PC-9 (cell line): ENCODE measurements at regions not wholly inside any gene's neighbourhood (a gene's known extent, or its start where the extent isn't known, plus 50 kb on each side); places are given as distances from the start of the nearest gene placed in this dataset.

Source experiments
- BruUV-seq: library from RNA; stranded (reverse); fragments of 400-500 nt; replicated peaks from 2 replicates; lab custom pipeline; 2021; lab: Mats Ljungman, UMichigan
- CTCF ChIA-PET: fragments of 300-600 bp; sonication (Branson Sonifier 250); formaldehyde crosslinking; loops from one replicate; lab custom pipeline; 2022; ENCODE audit warnings: antibody characterized with exemption; lab: Charles Lee
- POLR2A ChIA-PET: fragments of 300-600 bp; sonication (Branson Sonifier 250); formaldehyde crosslinking; loops from one replicate; lab custom pipeline; 2022; ENCODE audit warnings: antibody characterized with exemption; ENCODE audit not compliant: unreplicated experiment; lab: Charles Lee
- DNase-seq, 2 experiments: peaks; one replicate each; pipeline versions ENCODE4 v3.0.0 to v3.0.0-alpha.2; 2015 to 2022; ENCODE audit warnings: mixed read lengths in 1 of 2
- H2AFZ ChIP-seq: fragments of 200-600 bp; sonication (generic); 2 replicates; pipeline ENCODE4 v1.8.1; 2017; ENCODE audit warnings: antibody characterized with exemption
- H3F3A ChIP-seq: fragments of 200-600 bp; sonication (generic); 2 replicates; pipeline ENCODE4 v1.8.1; 2017; ENCODE audit warnings: antibody characterized with exemption, mild to moderate bottlenecking, low read depth; ENCODE audit not compliant: insufficient read depth
- H3K27ac ChIP-seq: fragments of 200-600 bp; sonication (generic); 2 replicates; pipeline ENCODE4 v1.6.1; 2016; ENCODE audit warnings: mixed run types
- H3K27me3 ChIP-seq: fragments of 200-600 bp; sonication (generic); 2 replicates; pipeline ENCODE4 v1.6.1; 2016; ENCODE audit warnings: low read depth, mixed run types; ENCODE audit not compliant: insufficient read depth
- H3K36me3 ChIP-seq: fragments of 200-600 bp; sonication (generic); 2 replicates; pipeline ENCODE4 v1.6.1; 2016; ENCODE audit warnings: low read depth, mixed run types
- H3K4me1 ChIP-seq: fragments of 200-600 bp; sonication (generic); replicated peaks from 2 replicates; pipeline ENCODE4 v1.6.1; 2016; ENCODE audit warnings: mixed run types; ENCODE audit not compliant: insufficient read depth
- H3K4me2 ChIP-seq: fragments of 200-600 bp; sonication (generic); 2 replicates; pipeline ENCODE4 v1.6.1; 2017; ENCODE audit warnings: mixed run types
- H3K4me3 ChIP-seq: fragments of 200-600 bp; sonication (generic); 2 replicates; pipeline ENCODE4 v1.6.1; 2016; ENCODE audit warnings: mixed run types
- H3K79me2 ChIP-seq: fragments of 200-600 bp; sonication (generic); 2 replicates; pipeline ENCODE4 v1.6.1; 2017; ENCODE audit warnings: low read depth, mixed run types
- H3K9me2 ChIP-seq: fragments of 200-600 bp; sonication (generic); 2 replicates; pipeline ENCODE4 v1.8.1; 2017; ENCODE audit warnings: mild to moderate bottlenecking; ENCODE audit not compliant: insufficient read depth
- H3K9me3 ChIP-seq: fragments of 200-600 bp; sonication (generic); 2 replicates; pipeline ENCODE4 v1.8.1; 2016; ENCODE audit warnings: low read depth; ENCODE audit not compliant: insufficient read depth
- H4K20me1 ChIP-seq: fragments of 200-600 bp; sonication (generic); 2 replicates; pipeline ENCODE4 v1.8.1; 2017; ENCODE audit not compliant: insufficient read depth
- EZH2 ChIP-seq: fragments of 200-600 bp; sonication (generic); IDR thresholded peaks from 2 replicates; pipeline ENCODE4 v1.8.0; 2017; ENCODE audit warnings: antibody characterized with exemption, low read depth
- intact Hi-C: fragments of 100-400 bp; cut with micrococcal nuclease; formaldehyde crosslinking; loops from one replicate; pipeline ENCODE4 v1.10.0; 2022; ENCODE audit not compliant: unreplicated experiment
- TF ChIP-seq, protein P1 (sequence below): fragments of 200-600 bp; sonication (generic); conservative IDR thresholded peaks from 2 replicates; pipeline ENCODE4 v1.6.1; 2017; ENCODE audit warnings: mixed run types, antibody characterized with exemption, mild to moderate bottlenecking, moderate library complexity

DNA sequence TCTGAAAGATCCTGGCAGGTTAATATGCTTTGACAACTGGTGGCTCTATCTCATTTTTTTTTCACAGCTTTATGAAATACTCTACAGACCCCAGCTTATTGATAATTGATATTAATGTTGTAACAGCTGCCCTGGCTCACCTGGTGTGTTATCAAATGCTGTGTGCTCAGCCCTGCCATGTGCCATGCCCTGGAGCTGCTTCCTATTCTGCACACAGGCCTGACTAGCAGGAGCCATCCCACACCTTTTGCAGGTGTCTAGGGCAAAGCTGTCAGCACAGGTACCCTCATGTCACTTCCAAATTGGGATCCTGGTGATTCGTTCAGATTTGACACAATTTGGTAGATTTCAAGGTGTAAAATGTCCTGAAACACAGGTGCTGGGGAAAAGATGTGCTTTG, 254.6 kb upstream of the MAN1A1 start:
- BruUV-seq = no TSS peak

DNA sequence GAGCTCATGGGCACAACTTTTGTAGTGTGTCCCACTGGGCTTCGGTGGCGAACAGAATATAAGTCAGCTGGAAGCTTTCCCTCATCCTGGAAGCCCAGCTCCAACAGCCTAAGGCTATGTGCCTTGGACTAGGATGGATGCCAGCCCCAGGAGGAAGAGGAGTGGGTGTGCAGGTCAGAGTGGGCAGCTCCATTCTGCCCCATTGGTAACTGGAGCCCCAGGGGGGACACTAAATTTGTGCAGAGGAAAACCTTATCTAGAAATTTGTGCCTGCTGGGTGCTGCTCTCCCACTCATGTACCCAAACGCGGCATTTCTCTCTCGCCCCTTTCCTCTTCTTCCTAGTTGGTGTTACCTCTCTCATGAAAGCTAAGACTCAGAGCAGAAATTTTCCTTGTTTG, 253.9 kb upstream of the MAN1A1 start:
- no peak for TF ChIP-seq EZH2
- TF ChIP-seq, protein P1, sequence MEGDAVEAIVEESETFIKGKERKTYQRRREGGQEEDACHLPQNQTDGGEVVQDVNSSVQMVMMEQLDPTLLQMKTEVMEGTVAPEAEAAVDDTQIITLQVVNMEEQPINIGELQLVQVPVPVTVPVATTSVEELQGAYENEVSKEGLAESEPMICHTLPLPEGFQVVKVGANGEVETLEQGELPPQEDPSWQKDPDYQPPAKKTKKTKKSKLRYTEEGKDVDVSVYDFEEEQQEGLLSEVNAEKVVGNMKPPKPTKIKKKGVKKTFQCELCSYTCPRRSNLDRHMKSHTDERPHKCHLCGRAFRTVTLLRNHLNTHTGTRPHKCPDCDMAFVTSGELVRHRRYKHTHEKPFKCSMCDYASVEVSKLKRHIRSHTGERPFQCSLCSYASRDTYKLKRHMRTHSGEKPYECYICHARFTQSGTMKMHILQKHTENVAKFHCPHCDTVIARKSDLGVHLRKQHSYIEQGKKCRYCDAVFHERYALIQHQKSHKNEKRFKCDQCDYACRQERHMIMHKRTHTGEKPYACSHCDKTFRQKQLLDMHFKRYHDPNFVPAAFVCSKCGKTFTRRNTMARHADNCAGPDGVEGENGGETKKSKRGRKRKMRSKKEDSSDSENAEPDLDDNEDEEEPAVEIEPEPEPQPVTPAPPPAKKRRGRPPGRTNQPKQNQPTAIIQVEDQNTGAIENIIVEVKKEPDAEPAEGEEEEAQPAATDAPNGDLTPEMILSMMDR = no peak
- Histone ChIP-seq H3K79me2 (no peaks in the 10 kb centered on the region), H3K27me3 (no peaks in the 10 kb centered on the region), H3K9me2 (no peaks in the 10 kb centered on the region; the same call in 1 of the 2 replicates), H2AFZ (no peak overlapping the region), H3K27ac (no peak overlapping the region), H3K4me3 (no peak overlapping the region), H3K9me3 (no peaks in the 10 kb centered on the region), H4K20me1 (no peaks in the 10 kb centered on the region), H3F3A (no peaks in the 10 kb centered on the region), H3K4me2 (no peak overlapping the region), H3K4me1 (no peaks in the 10 kb centered on the region), H3K36me3 (no peaks in the 10 kb centered on the region)
- CTCF ChIA-PET = no interaction called here
- POLR2A ChIA-PET = interaction anchor here (0.6 kb wide), 1 partner anchor 259 kb away, joined by 6 read pairs; no protein-coding TSS in a partner anchor
- intact Hi-C loops = no loop called here
- no peak for DNase-seq
- no TSS peak for BruUV-seq

More for the DNA sequence above, 254.6 kb upstream of the MAN1A1 start:
- no peak overlapping the region for H3K4me3 ChIP-seq
- H3K4me2 ChIP-seq = no peak overlapping the region
- H2AFZ ChIP-seq = peak overlapping the region; percentile 29; the same call in 1 of the 2 replicates
- H3K36me3 ChIP-seq = no peaks in the 10 kb centered on the region
- POLR2A ChIA-PET = no interaction called here
- intact Hi-C loops = no loop called here
- no peaks in the 10 kb centered on the region for H3K9me3 ChIP-seq
- CTCF ChIA-PET = no interaction called here
- H4K20me1 ChIP-seq = no peaks in the 10 kb centered on the region
- no peaks in the 10 kb centered on the region; the same call in 1 of the 2 replicates for H3K9me2 ChIP-seq
- H3F3A ChIP-seq = no peaks in the 10 kb centered on the region
- H3K27me3 ChIP-seq = no peaks in the 10 kb centered on the region
- no peak overlapping the region for H3K27ac ChIP-seq
- no peaks in the 10 kb centered on the region for H3K79me2 ChIP-seq
- no peak for DNase-seq
- no peaks in the 10 kb centered on the region for H3K4me1 ChIP-seq
- no peak for TF ChIP-seq EZH2
- TF ChIP-seq, protein P1 = no peak

DNA sequence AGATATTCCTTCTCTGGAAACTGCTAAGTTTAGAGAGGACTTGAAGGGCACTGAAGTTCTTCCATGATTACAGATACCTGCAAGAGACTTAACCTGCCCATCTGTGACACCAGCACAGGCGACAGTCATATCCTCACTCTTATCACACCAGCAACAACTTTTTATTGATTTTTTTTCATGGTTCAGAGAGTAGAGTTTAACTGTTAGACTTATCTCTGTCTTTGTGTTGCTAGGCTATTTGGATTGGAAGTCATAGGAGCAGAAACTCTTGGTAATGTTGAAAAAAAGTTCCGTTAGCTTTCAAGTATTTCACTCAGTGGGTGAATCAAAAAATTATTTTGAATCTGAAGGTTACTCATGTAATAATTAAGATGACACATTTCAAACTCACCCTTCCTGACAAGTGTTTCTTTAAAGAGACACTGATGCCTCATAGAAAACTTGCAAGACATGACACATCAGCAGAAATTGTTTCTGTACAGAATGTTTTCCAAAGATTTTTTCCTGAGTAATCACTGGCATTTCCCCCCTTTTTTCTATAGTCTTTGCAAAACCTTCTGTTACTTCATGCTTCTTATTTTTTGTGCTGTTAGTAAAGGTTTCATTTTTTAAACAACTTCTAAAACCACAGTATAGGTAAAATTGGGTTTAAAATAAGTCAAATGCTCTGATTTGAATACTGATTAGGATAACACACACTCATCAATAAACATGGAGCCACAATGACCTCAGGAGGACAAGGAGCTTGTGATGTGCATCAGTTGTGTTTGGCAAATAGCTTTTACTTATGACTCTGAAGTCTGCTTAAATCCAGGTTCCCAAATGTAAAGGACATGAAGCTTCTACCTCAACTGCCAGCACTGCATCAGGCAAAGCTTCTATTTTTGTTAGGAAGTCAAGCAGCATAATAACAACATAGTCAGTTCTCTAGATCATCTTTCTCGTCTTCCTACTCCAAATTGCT, 252.9 kb upstream of the MAN1A1 start:
- intact Hi-C loops = no loop called here
- ChIA-PET POLR2A (interaction anchor here (0.6 kb wide), 1 partner anchor 258 kb away, joined by 6 read pairs; no protein-coding TSS in a partner anchor), CTCF (no interaction called here)
- peak overlapping the region; percentile 23; the same call in 1 of the 2 replicates for H2AFZ ChIP-seq
- DNase-seq = no peak
- H3K27ac ChIP-seq = no peak overlapping the region
- H3K9me2 ChIP-seq = no peaks in the 10 kb centered on the region; the same call in 1 of the 2 replicates
- H3K9me3 ChIP-seq = no peaks in the 10 kb centered on the region
- TF ChIP-seq EZH2 = no peak
- TF ChIP-seq, protein P1 = no peak
- no peaks in the 10 kb centered on the region for H3K27me3 ChIP-seq
- no peak overlapping the region for H3K4me3 ChIP-seq
- H4K20me1 ChIP-seq = no peaks in the 10 kb centered on the region
- H3F3A ChIP-seq = no peaks in the 10 kb centered on the region
- BruUV-seq = no TSS peak
- H3K79me2 ChIP-seq = no peaks in the 10 kb centered on the region
- no peaks in the 10 kb centered on the region for H3K4me1 ChIP-seq
- no peaks in the 10 kb centered on the region for H3K36me3 ChIP-seq
- H3K4me2 ChIP-seq = no peak overlapping the region
